Endothelial cell of hepatic sinusoid (primary cell): ENCODE measurements at regions not wholly inside any gene's neighbourhood (a gene's known extent, or its start where the extent isn't known, plus 50 kb on each side); places are given as distances from the start of the nearest gene placed in this dataset.

ENCODE experiments used
- in situ Hi-C: cut with HindIII; loops from 2 replicates; pipeline ENCODE4 v1.10.0; 2017; ENCODE audit warnings: low sequenced_read_pairs

- in situ Hi-C loops, result no loop called here
Observed at GRCh38 chr12:98418357-98419075, 96.9 kb upstream of the TMPO start.

GRCh38 chr12:98419081-98419794 lies 96.2 kb upstream of the TMPO start:
- in situ Hi-C loops, result no loop called here

GRCh38 chr12:98419795-98420404 lies 95.5 kb upstream of the TMPO start:
- in situ Hi-C loops, result no loop called here

- in situ Hi-C loops, result no loop called here
Observed at GRCh38 chr12:98420461-98420860, 94.9 kb upstream of the TMPO start.

- in situ Hi-C loops, result no loop called here
Observed at GRCh38 chr12:98421316-98421715, 94.1 kb upstream of the TMPO start.

GRCh38 chr12:98422359-98422758 lies 93.0 kb upstream of the TMPO start:
- in situ Hi-C loops, result no loop called here

- in situ Hi-C loops, result no loop called here
Observed at GRCh38 chr12:98422812-98423211, 92.6 kb upstream of the TMPO start.

GRCh38 chr12:98423963-98424362 lies 91.4 kb upstream of the TMPO start:
- in situ Hi-C loops, result no loop called here

GRCh38 chr12:98424726-98425401 lies 90.5 kb upstream of the TMPO start:
- in situ Hi-C loops, result loop anchor here (5.0 kb wide), 2 partner anchors 67 to 107 kb away; no protein-coding TSS in a partner anchor

- in situ Hi-C loops, result loop anchor here (5.0 kb wide), 2 partner anchors 66 to 106 kb away; no protein-coding TSS in a partner anchor
Observed at GRCh38 chr12:98425859-98426258, 89.5 kb upstream of the TMPO start.

- in situ Hi-C loops, result no loop called here
Observed at GRCh38 chr12:98431089-98431488, 84.3 kb upstream of the TMPO start.

GRCh38 chr12:98437166-98437565 lies 78.2 kb upstream of the TMPO start:
- in situ Hi-C loops, result no loop called here

- in situ Hi-C loops, result no loop called here
Observed at GRCh38 chr12:98437806-98438595, 77.4 kb upstream of the TMPO start.

GRCh38 chr12:98438656-98439230 lies 76.6 kb upstream of the TMPO start:
- in situ Hi-C loops, result no loop called here

GRCh38 chr12:98439471-98439951 lies 75.9 kb upstream of the TMPO start:
- in situ Hi-C loops, result no loop called here

GRCh38 chr12:98439981-98440581 lies 75.3 kb upstream of the TMPO start:
- in situ Hi-C loops, result no loop called here

- in situ Hi-C loops, result no loop called here
Observed at GRCh38 chr12:98446060-98446459, 69.3 kb upstream of the TMPO start.

GRCh38 chr12:98446682-98447081 lies 68.7 kb upstream of the TMPO start:
- in situ Hi-C loops, result no loop called here

- in situ Hi-C loops, result no loop called here
Observed at GRCh38 chr12:98449584-98449983, 65.8 kb upstream of the TMPO start.

- in situ Hi-C loops, result no loop called here
Observed at GRCh38 chr12:98453070-98453469, 62.3 kb upstream of the TMPO start.
